Activated CD8-positive, alpha-beta T cell treated with anti-CD3 and anti-CD28 coated beads for 36 hours (primary cell): ENCODE measurements at regions not wholly inside any gene's neighbourhood (a gene's known extent, or its start where the extent isn't known, plus 50 kb on each side); places are given as distances from the start of the nearest gene placed in this dataset.

Experiments
- ATAC-seq: fragments of 200-7000 bp; cut with Tn5 transposase; one replicate; pipeline ENCODE4 v1.10.0; 2021; ENCODE audit warnings: mild to moderate bottlenecking, moderate library complexity
- CTCF ChIA-PET: fragments of 350-600 bp; sonication (Branson Sonifier 250); formaldehyde crosslinking; loops from one replicate; lab custom pipeline; 2021; ENCODE audit warnings: antibody characterized with exemption; lab: Charles Lee
- POLR2A ChIA-PET: fragments of 350-600 bp; sonication (Branson Sonifier 250); formaldehyde crosslinking; loops from one replicate; lab custom pipeline; 2021; ENCODE audit warnings: antibody characterized with exemption; lab: Charles Lee
- DNase-seq: peaks from one replicate; pipeline ENCODE4 v3.0.0-alpha.2; 2020
- H3K27ac Mint-ChIP-seq: one replicate; pipeline ENCODE4 v1.8.0; 2021; ENCODE audit warnings: mild to moderate bottlenecking, mixed read lengths
- H3K27me3 Mint-ChIP-seq: one replicate; pipeline ENCODE4 v1.8.0; 2021; ENCODE audit warnings: mixed read lengths
- H3K36me3 Mint-ChIP-seq: one replicate; pipeline ENCODE4 v1.8.0; 2021; ENCODE audit warnings: low read depth, mixed read lengths
- H3K4me1 Mint-ChIP-seq: one replicate; pipeline ENCODE4 v1.8.0; 2021; ENCODE audit warnings: low read depth, mixed read lengths
- H3K4me3 Mint-ChIP-seq: one replicate; pipeline ENCODE4 v1.8.0; 2021; ENCODE audit warnings: mild to moderate bottlenecking, moderate library complexity, mixed read lengths
- H3K9me3 Mint-ChIP-seq: one replicate; pipeline ENCODE4 v1.8.0; 2021; ENCODE audit warnings: mixed read lengths
- CTCF ChIP-seq: fragments of 200-600 bp; IDR thresholded peaks from one replicate; pipeline ENCODE4 v1.8.0; 2022; ENCODE audit warnings: antibody characterized with exemption, mild to moderate bottlenecking
- intact Hi-C: fragments of 100-400 bp; cut with micrococcal nuclease; formaldehyde crosslinking; loops from one replicate; pipeline ENCODE4 v1.10.0; 2022

GRCh38 chr21:41080485-41081121, 87.4 kb upstream of the BACE2 start:
- H3K4me1 Mint-ChIP-seq: no peaks in the 10 kb centered on the region
- TF ChIP-seq CTCF: no peak
- H3K27ac Mint-ChIP-seq: no peak overlapping the region
- H3K4me3 Mint-ChIP-seq: no peak overlapping the region
- H3K36me3 Mint-ChIP-seq: no peaks in the 10 kb centered on the region
- ChIA-PET CTCF (no interaction called here), POLR2A (no interaction called here)
- peaks cover 3% of the 10 kb centered on the region for H3K27me3 Mint-ChIP-seq
- no peaks in the 10 kb centered on the region for H3K9me3 Mint-ChIP-seq
- ATAC-seq (no peak), DNase-seq (no peak)
- intact Hi-C loops: no loop called here

GRCh38 chr21:41086569-41086968, 81.4 kb upstream of the BACE2 start:
- H3K27me3 Mint-ChIP-seq: peaks cover 10% of the 10 kb centered on the region
- no peak overlapping the region for H3K4me3 Mint-ChIP-seq
- intact Hi-C loops: no loop called here
- no peak overlapping the region for H3K27ac Mint-ChIP-seq
- no peak for TF ChIP-seq CTCF
- H3K36me3 Mint-ChIP-seq: no peaks in the 10 kb centered on the region
- POLR2A ChIA-PET: no interaction called here
- ATAC-seq (no peak), DNase-seq (no peak)
- H3K9me3 Mint-ChIP-seq: no peaks in the 10 kb centered on the region
- H3K4me1 Mint-ChIP-seq: no peaks in the 10 kb centered on the region
- CTCF ChIA-PET: interaction anchor here (1.0 kb wide), 1 partner anchor 18 kb away, joined by 3 read pairs; no protein-coding TSS in a partner anchor

- intact Hi-C loops: loop anchor here (10.0 kb wide), 1 partner anchor 56 kb away; no protein-coding TSS in a partner anchor
- no peak overlapping the region for H3K27ac Mint-ChIP-seq
- H3K4me1 Mint-ChIP-seq: no peaks in the 10 kb centered on the region
- H3K9me3 Mint-ChIP-seq: no peaks in the 10 kb centered on the region
- H3K4me3 Mint-ChIP-seq: no peak overlapping the region
- no peak for TF ChIP-seq CTCF
- ATAC-seq (no peak), DNase-seq (no peak)
- POLR2A ChIA-PET: no interaction called here
- no peaks in the 10 kb centered on the region for H3K36me3 Mint-ChIP-seq
- CTCF ChIA-PET: no interaction called here
- H3K27me3 Mint-ChIP-seq: peaks cover 11% of the 10 kb centered on the region
Measured at GRCh38 chr21:41090981-41091380, 77.0 kb upstream of the BACE2 start.

- Mint-ChIP-seq H3K27ac (no peak overlapping the region), H3K9me3 (no peaks in the 10 kb centered on the region), H3K27me3 (peaks cover 11% of the 10 kb centered on the region), H3K4me3 (no peak overlapping the region), H3K36me3 (no peaks in the 10 kb centered on the region), H3K4me1 (no peaks in the 10 kb centered on the region)
- DNase-seq: no peak
- ChIA-PET CTCF (no interaction called here), POLR2A (no interaction called here)
- intact Hi-C loops: loop anchor here (10.0 kb wide), 1 partner anchor 57 kb away; no protein-coding TSS in a partner anchor
- no peak for ATAC-seq
- no peak for TF ChIP-seq CTCF
Measured at GRCh38 chr21:41091616-41092015, 76.3 kb upstream of the BACE2 start.

- no peak overlapping the region for H3K27ac Mint-ChIP-seq
- peaks cover 11% of the 10 kb centered on the region for H3K27me3 Mint-ChIP-seq
- H3K4me3 Mint-ChIP-seq: no peak overlapping the region
- TF ChIP-seq CTCF: no peak
- H3K9me3 Mint-ChIP-seq: no peaks in the 10 kb centered on the region
- no peaks in the 10 kb centered on the region for H3K4me1 Mint-ChIP-seq
- DNase-seq: no peak
- ChIA-PET POLR2A (no interaction called here), CTCF (no interaction called here)
- intact Hi-C loops: loop anchor here (10.0 kb wide), 1 partner anchor 58 kb away; no protein-coding TSS in a partner anchor
- H3K36me3 Mint-ChIP-seq: no peaks in the 10 kb centered on the region
- no peak for ATAC-seq
Measured at GRCh38 chr21:41092312-41092711, 75.6 kb upstream of the BACE2 start.
